Activated naive CD4-positive, alpha-beta T cell treated with anti-CD3 and anti-CD28 coated beads, Interleukin-2, amount 50 U/mL, for 24 hours (primary cell): ENCODE measurements at regions not wholly inside any gene's neighbourhood (a gene's known extent, or its start where the extent isn't known, plus 50 kb on each side); places are given as distances from the start of the nearest gene placed in this dataset.

Source experiments
- H3K27ac Mint-ChIP-seq: one replicate; pipeline ENCODE4 v1.8.0; 2021; ENCODE audit warnings: mild to moderate bottlenecking, mixed read lengths
- H3K27me3 Mint-ChIP-seq: one replicate; pipeline ENCODE4 v1.8.0; 2021; ENCODE audit warnings: mixed read lengths
- H3K36me3 Mint-ChIP-seq: one replicate; pipeline ENCODE4 v1.8.0; 2021; ENCODE audit warnings: mixed read lengths
- H3K4me1 Mint-ChIP-seq: one replicate; pipeline ENCODE4 v1.8.0; 2021; ENCODE audit warnings: mixed read lengths
- H3K4me3 Mint-ChIP-seq: one replicate; pipeline ENCODE4 v1.8.0; 2021; ENCODE audit warnings: mild to moderate bottlenecking, mixed read lengths
- H3K9me3 Mint-ChIP-seq: one replicate; pipeline ENCODE4 v1.8.0; 2021; ENCODE audit warnings: mixed read lengths

DNA sequence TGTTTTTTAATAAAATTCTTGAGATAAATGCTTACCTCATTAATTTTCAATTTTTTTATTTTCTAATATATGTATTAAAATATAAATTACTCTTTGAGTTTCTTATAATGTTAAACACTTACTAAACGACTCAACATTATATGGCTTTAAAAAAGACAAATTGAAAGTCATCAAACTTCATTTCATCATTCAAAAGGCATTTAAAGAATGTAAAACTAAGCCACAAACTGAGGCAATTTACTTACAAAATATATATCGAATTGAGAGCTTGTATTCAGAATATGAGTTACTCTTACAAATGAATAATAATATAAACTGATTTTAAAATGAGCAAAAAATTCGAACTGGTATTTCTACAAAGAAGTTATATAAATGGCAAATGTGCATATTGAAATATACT lies 1262.2 kb upstream of the PIK3C3 start:
- Mint-ChIP-seq H3K4me1 (no peaks in the 10 kb centered on the region), H3K27ac (no peak overlapping the region), H3K36me3 (no peaks in the 10 kb centered on the region), H3K4me3 (no peak overlapping the region), H3K27me3 (no peaks in the 10 kb centered on the region), H3K9me3 (peaks cover 8% of the 10 kb centered on the region)

- H3K4me1 Mint-ChIP-seq, result no peaks in the 10 kb centered on the region
- H3K4me3 Mint-ChIP-seq, result no peak overlapping the region
- no peak overlapping the region for H3K27ac Mint-ChIP-seq
- H3K36me3 Mint-ChIP-seq, result no peaks in the 10 kb centered on the region
- no peaks in the 10 kb centered on the region for H3K27me3 Mint-ChIP-seq
- H3K9me3 Mint-ChIP-seq, result peaks cover 8% of the 10 kb centered on the region
Measured at GRCh38 chr18:40690062-40690461, 1265.0 kb upstream of the PIK3C3 start.

- Mint-ChIP-seq H3K4me1 (no peaks in the 10 kb centered on the region), H3K27me3 (no peaks in the 10 kb centered on the region)
Measured at GRCh38 chr18:40687399-40687798, 1267.6 kb upstream of the PIK3C3 start.

DNA sequence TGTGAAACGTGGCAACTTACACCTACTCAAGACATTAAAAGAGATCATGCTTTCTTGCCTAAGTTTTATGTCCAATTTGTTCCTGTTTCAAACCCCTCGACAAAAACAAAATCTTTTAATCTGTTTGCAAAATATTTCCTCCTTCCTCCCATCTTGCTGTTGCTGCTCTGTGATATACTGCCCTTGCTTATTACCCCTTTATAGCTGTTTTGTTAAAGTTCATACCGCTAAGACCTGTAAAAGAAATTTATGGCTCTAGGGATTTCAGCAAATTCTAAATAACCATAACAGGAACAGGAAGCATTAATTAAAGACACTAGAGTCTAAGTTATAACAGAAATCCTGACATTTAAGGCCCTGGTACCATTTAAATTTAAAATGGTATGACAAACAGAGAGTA lies 1268.2 kb upstream of the PIK3C3 start:
- Mint-ChIP-seq H3K27ac (no peak overlapping the region), H3K36me3 (no peaks in the 10 kb centered on the region), H3K4me1 (no peaks in the 10 kb centered on the region), H3K27me3 (no peaks in the 10 kb centered on the region), H3K9me3 (peaks cover 13% of the 10 kb centered on the region), H3K4me3 (no peak overlapping the region)

More at GRCh38 chr18:40687399-40687798, 1267.6 kb upstream of the PIK3C3 start:
- Mint-ChIP-seq H3K4me3 (no peak overlapping the region), H3K27ac (no peak overlapping the region), H3K9me3 (peaks cover 8% of the 10 kb centered on the region), H3K36me3 (no peaks in the 10 kb centered on the region)

DNA sequence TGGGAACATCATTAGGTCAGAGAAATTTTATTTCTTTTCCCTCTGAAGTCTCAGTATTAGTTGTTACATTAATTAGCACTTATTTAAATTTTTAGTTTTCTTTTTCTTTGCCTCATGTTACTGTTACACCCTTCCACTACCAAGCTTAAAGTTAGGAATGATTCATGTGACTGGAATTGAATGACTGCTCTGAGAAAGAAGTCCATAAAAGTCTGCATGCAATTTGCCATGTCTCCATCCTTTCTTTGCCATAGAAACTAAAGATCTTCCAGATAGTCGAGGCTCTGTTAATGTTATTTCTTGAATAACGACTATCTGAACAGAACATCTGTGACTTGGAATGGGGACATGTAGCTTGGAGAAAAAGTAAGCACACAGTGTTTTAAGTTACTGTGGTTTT lies 1269.8 kb upstream of the PIK3C3 start:
- Mint-ChIP-seq H3K9me3 (peaks cover 17% of the 10 kb centered on the region), H3K27ac (no peak overlapping the region), H3K27me3 (no peaks in the 10 kb centered on the region), H3K36me3 (no peaks in the 10 kb centered on the region), H3K4me1 (no peaks in the 10 kb centered on the region), H3K4me3 (no peak overlapping the region)

GRCh38 chr18:40678318-40678717 lies 1276.7 kb upstream of the PIK3C3 start:
- Mint-ChIP-seq H3K36me3 (no peaks in the 10 kb centered on the region), H3K4me3 (no peak overlapping the region), H3K9me3 (peaks cover 9% of the 10 kb centered on the region), H3K27ac (no peak overlapping the region), H3K27me3 (no peaks in the 10 kb centered on the region), H3K4me1 (no peaks in the 10 kb centered on the region)

GRCh38 chr18:40676668-40677067 lies 1278.4 kb upstream of the PIK3C3 start:
- H3K36me3 Mint-ChIP-seq, result no peaks in the 10 kb centered on the region
- peaks cover 4% of the 10 kb centered on the region for H3K9me3 Mint-ChIP-seq
- no peaks in the 10 kb centered on the region for H3K4me1 Mint-ChIP-seq
- H3K4me3 Mint-ChIP-seq, result no peak overlapping the region
- no peak overlapping the region for H3K27ac Mint-ChIP-seq
- no peaks in the 10 kb centered on the region for H3K27me3 Mint-ChIP-seq

GRCh38 chr18:40673150-40673549 lies 1281.9 kb upstream of the PIK3C3 start:
- no peaks in the 10 kb centered on the region for H3K36me3 Mint-ChIP-seq
- H3K27me3 Mint-ChIP-seq, result no peaks in the 10 kb centered on the region
- no peak overlapping the region for H3K4me3 Mint-ChIP-seq
- H3K9me3 Mint-ChIP-seq, result no peaks in the 10 kb centered on the region
- no peak overlapping the region for H3K27ac Mint-ChIP-seq
- no peaks in the 10 kb centered on the region for H3K4me1 Mint-ChIP-seq

DNA sequence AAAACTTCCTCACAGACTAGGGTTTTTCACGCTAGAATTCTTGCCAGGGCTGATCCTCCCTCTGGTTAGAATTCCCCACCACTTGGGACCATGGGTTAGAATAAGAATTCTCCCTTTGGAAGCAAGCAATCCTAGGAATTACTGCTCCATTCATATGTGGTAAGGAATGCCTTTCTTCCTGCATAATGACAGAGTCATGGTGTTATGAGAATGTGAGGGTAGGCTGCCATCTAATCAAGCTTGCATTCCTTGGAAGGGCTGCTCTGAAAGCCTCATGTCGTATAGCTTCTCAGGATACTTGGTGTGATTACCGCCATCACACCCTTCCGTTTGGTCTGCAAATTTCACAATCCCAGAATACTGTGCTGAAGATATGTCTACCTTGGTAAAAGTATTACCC lies 1282.4 kb upstream of the PIK3C3 start:
- Mint-ChIP-seq H3K27me3 (no peaks in the 10 kb centered on the region), H3K4me3 (no peak overlapping the region), H3K9me3 (no peaks in the 10 kb centered on the region), H3K36me3 (no peaks in the 10 kb centered on the region), H3K27ac (no peak overlapping the region), H3K4me1 (no peaks in the 10 kb centered on the region)

DNA sequence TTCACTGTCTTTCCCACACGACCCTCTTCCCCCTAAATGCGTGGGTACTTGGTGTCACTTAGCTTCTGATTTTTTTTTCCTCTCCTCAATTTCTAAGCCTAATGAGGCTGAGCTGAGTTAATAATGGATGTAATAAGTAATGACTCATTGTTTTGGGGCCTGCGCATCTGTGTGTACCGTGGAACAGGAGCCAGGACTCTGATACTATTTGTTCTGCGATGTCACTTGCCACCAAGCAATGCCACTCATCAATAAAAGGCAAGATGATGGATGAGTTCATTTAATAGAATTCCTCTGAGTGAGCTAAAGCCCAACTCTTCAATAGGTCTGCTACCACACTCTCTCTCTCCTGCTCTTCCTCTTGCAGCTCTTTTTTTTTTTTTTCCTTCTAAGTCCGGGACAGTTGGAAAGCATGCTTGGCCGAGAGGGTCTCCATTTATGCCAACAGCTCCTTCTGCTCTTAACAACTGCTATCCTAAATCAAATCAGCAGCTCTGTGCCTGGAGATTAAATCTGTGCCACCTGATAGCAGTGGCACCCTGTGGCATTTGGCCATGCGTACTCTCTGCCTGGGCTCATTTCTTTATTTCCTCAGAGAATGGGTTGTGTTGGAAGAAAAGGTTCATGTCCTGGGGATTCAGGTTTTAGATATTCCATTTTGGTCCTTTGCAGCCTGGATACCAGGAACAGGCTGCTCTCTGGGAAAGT lies 1284.2 kb upstream of the PIK3C3 start:
- Mint-ChIP-seq H3K36me3 (no peaks in the 10 kb centered on the region), H3K27ac (no peak overlapping the region), H3K9me3 (no peaks in the 10 kb centered on the region), H3K27me3 (no peaks in the 10 kb centered on the region), H3K4me1 (no peaks in the 10 kb centered on the region), H3K4me3 (no peak overlapping the region)

DNA sequence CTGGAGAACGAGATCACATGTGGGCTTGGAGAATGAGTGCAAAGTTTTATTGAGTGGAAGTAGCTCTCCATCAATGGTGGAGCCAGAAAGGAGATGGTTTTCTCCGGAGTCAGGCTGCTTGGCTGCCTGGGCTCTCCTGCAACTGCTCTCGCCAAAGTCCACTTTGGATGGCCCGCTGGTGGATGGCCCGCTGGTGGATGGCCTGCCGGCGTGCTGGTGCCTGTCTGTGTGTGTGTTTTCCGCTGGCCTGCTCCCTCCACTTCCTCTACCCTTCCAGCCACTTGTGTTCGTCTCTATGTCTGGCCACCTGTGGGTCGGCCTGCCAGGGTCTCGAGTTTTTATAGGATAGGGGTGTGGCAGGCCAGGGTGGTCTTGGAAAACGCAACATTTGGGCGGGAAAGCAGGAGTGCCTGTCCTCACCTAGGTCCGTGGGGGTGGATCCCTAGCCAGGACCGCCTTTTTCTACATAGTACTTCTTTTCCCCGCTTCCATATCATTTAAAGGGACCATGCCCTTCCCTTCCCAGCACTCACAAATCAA lies 1292.1 kb upstream of the PIK3C3 start:
- peaks cover 5% of the 10 kb centered on the region for H3K9me3 Mint-ChIP-seq
- no peak overlapping the region for H3K27ac Mint-ChIP-seq
- no peaks in the 10 kb centered on the region for H3K27me3 Mint-ChIP-seq
- no peak overlapping the region for H3K4me3 Mint-ChIP-seq
- H3K4me1 Mint-ChIP-seq, result no peaks in the 10 kb centered on the region
- no peaks in the 10 kb centered on the region for H3K36me3 Mint-ChIP-seq

- peaks cover 7% of the 10 kb centered on the region for H3K9me3 Mint-ChIP-seq
- H3K27ac Mint-ChIP-seq, result no peak overlapping the region
- H3K4me3 Mint-ChIP-seq, result no peak overlapping the region
- no peaks in the 10 kb centered on the region for H3K36me3 Mint-ChIP-seq
- no peaks in the 10 kb centered on the region for H3K27me3 Mint-ChIP-seq
- no peaks in the 10 kb centered on the region for H3K4me1 Mint-ChIP-seq
Measured at GRCh38 chr18:40653682-40654081, 1301.4 kb upstream of the PIK3C3 start.

- H3K4me3 Mint-ChIP-seq, result no peak overlapping the region
- H3K36me3 Mint-ChIP-seq, result no peaks in the 10 kb centered on the region
- no peaks in the 10 kb centered on the region for H3K4me1 Mint-ChIP-seq
- H3K27ac Mint-ChIP-seq, result no peak overlapping the region
- no peaks in the 10 kb centered on the region for H3K27me3 Mint-ChIP-seq
- peaks cover 7% of the 10 kb centered on the region for H3K9me3 Mint-ChIP-seq
Measured at GRCh38 chr18:40652321-40652720, 1302.7 kb upstream of the PIK3C3 start.

GRCh38 chr18:40651163-40651562 lies 1303.9 kb upstream of the PIK3C3 start:
- Mint-ChIP-seq H3K27me3 (no peaks in the 10 kb centered on the region), H3K27ac (no peak overlapping the region), H3K4me1 (no peaks in the 10 kb centered on the region), H3K4me3 (no peak overlapping the region), H3K9me3 (peaks cover 7% of the 10 kb centered on the region), H3K36me3 (no peaks in the 10 kb centered on the region)

- Mint-ChIP-seq H3K27ac (no peak overlapping the region), H3K36me3 (no peaks in the 10 kb centered on the region), H3K4me3 (no peak overlapping the region), H3K4me1 (no peaks in the 10 kb centered on the region), H3K9me3 (no peaks in the 10 kb centered on the region), H3K27me3 (no peaks in the 10 kb centered on the region)
Measured at GRCh38 chr18:40642692-40643229, 1312.3 kb upstream of the PIK3C3 start.

- Mint-ChIP-seq H3K9me3 (peaks cover 24% of the 10 kb centered on the region), H3K36me3 (no peaks in the 10 kb centered on the region), H3K4me1 (no peaks in the 10 kb centered on the region), H3K4me3 (no peak overlapping the region), H3K27ac (no peak overlapping the region), H3K27me3 (no peaks in the 10 kb centered on the region)
Measured at GRCh38 chr18:40631319-40631718, 1323.7 kb upstream of the PIK3C3 start.

DNA sequence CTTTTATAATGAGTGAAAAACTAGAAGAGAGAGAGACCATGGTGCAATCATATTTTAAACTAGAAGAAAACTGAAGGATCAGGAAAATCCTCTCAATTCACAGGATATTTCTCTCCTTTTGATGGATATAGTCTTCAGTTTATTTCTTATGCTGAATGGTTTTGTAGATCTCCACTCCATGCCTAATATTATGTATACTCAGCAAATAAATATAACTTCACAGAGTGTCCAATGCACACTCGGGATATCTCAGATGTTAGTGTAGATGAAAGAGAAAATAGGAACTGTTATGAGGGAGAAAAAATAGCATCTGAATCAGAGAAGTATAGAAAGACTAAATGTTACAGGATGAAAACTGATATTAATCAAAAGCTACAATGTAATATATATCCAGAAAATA lies 1324.5 kb upstream of the PIK3C3 start:
- Mint-ChIP-seq H3K36me3 (no peaks in the 10 kb centered on the region), H3K4me1 (no peaks in the 10 kb centered on the region)

More for the DNA sequence above, 1324.5 kb upstream of the PIK3C3 start:
- no peaks in the 10 kb centered on the region for H3K27me3 Mint-ChIP-seq
- H3K4me3 Mint-ChIP-seq, result no peak overlapping the region
- H3K27ac Mint-ChIP-seq, result no peak overlapping the region
- H3K9me3 Mint-ChIP-seq, result peaks cover 18% of the 10 kb centered on the region
